Glomerular visceral epithelial cell (primary cell): ENCODE measurements at regions not wholly inside any gene's neighbourhood (a gene's known extent, or its start where the extent isn't known, plus 50 kb on each side); places are given as distances from the start of the nearest gene placed in this dataset.

Experiments used
- DNase-seq: peaks from one replicate; pipeline ENCODE4 v3.0.0-alpha.2; 2016; ENCODE audit errors: extremely low spot score

DNA sequence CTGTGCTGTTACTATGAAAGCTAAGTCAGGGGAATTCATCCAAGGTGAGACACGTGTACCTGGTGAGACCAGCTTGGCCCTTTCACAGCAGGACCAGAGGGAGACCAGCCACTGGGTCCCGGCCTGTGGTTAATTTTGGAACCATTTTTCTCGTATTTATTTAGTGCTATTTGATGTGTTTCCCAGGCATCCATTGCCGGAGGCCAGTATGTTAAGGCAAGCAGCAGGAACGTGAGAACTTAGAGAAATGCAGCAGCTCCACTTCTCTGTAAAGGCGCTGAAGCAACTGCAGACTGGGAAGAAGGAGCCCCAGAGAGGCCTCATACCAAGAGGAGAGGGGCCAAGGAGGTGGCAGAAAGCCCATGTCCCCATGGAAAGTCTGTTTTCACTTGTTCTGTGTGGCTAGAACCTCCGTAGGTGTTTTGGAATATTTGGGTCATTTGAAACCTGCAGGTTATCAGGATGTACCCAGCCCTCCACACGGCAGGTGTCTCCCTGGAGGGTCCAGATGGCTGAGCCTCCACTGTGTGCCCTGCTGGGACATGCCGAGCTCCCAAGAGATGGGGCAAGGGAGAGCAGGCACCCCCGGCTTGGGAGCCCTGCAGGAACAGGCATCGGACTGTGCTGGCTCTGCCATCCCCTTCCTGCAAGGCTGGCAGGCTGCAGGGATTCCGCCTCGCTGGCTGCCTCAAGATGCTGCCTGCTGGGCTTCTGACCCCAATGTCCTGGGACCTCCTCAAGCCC, 256.0 kb upstream of the RAB6C start:
- no peak for DNase-seq

- no peak for DNase-seq
These were observed 255.3 kb upstream of the RAB6C start for GRCh38 chr2:129724021-129724757.

GRCh38 chr2:129726216-129726615, 253.2 kb upstream of the RAB6C start:
- no peak for DNase-seq

DNA sequence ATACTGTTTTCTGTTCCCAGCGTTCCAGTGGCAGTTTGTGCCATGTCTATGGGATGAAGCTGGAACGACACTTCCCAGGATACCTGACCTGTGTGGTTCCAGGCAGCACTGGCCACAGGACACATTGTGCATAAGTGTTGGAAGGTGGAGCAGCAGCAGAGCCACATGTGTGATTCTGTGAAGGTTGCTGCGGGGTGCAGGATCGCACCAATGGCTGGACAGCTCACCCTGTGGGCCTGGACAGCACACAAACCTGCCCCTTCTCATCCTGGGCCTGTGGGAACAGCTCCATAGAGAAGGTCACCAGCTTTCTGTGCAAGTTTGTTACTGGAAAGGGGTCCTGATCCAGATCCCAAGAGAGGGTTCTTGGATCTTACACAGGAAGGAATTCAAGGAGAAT, 252.2 kb upstream of the RAB6C start:
- no peak for DNase-seq

DNA sequence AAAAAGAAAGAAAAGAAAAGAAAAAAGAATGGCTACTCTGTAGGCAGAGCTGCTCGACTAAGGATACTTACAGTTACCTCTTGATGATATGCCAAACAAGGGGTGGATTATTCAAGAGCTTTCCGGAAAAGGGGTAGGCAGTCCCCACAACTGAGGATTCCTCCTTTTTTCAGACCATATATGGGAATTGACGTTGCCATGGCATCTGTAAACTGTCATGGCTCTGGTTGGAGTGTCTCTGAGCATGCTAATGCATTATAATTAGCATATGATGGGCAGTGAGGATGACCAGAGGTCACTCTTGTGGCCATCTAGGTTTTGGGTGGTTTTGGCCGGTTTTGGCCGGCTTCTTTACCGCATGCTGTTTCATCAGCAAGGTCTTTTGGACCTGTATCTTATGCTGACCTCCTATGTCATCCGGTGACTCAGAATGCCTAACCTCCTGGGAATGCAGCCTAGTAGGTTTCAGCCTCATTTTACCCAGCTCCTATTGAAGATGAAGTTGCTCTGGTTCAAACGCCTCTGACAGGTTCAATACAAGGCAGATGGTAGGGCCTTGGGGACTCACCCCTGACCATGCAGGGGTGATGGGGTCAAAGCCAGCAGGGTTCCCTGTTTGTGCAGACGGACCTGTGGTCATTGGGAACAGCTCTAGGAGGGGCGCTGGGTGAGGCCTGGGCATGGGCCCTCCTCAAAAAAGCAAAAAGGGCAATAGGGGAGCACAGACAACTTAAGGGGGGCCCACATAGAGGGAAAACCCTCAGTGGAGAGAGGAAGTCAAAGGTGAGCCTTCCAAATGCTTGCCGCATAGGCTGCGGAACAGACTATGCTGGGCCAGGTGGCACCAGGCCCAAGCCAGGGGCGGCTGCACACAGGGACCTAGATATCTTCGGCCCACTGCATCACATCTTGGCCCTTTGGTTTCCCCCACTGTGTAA, 251.2 kb upstream of the RAB6C start:
- DNase-seq: no peak

GRCh38 chr2:129729011-129729410, 250.5 kb upstream of the RAB6C start:
- no peak for DNase-seq

DNA sequence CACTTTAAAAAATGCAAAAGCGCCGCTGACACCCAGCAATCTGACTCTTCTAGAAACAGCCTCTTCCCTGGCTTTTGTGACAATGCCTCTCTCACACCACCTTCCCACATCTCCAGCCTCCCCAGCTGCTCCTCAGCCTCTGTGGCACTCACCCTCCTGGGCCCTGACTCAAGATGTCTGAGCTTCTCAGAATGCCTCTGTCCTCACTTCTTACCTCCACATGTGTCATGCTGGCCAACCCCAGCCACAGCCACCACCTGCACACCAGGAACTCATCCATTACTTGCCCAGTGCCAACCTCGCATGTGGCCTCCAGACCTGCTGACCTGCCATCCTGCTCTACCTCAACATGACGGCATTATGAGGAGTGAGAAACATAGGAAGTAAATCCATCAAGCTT, 249.8 kb upstream of the RAB6C start:
- DNase-seq: no peak

DNA sequence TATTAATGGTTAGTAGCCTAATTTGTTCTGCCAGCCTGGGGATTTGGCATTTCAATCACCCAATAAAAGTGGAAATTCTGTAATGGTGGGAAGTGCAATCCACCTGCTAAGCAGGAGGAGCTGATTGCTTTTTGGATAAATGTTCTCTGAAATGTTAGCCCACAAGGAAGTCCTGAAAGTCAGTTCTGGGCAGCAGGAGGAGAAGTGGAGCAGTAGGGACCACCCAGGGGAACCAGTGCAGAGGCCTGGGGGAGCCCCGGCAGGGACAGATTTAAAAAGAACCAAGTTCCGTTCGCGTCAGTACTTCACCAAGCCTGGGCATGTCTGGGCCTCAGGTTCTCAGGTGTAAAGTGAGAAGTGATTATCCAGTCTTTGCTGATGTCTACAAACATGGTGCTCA, 248.5 kb upstream of the RAB6C start:
- DNase-seq: no peak

GRCh38 chr2:129731907-129732629, 247.4 kb upstream of the RAB6C start:
- no peak for DNase-seq

DNA sequence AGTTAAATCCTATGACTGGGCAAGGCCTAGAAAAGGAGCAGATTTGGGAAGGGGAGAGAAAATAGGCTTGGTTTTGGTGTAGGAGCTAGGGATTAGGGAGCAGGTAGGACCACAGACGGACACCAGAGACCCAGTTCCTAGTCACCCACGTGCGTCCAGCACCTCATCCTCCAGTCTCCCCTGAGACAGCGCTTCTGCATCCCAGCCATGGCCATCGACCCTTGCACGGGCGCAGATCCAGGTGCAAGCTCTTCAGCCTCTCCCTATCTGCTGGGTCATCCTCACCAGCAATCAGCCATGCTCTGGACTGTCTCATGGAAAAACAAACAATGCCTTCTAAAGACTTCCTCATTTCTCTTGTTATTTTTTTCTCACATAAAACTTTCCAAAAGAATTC, 246.8 kb upstream of the RAB6C start:
- DNase-seq: no peak

DNA sequence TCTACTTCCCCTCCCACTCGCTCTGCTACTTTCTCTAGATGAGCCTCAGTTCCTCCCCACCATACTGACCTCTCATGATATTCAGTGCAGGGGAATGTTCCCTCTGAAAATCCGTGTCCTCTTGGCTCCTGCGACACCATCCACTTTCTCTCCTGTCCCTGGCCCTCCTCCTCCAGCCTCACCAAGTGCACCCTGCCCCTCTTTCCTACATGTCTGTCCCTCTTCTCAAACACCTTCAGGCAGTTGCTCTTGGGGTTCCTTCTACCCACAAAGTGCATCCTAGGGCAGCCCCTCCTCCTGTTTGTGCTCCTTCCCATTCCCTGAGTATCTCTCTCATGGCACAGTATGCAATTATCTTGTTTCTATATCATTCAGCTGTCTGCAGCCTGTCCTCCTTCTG, 246.4 kb upstream of the RAB6C start:
- DNase-seq: no peak

DNA sequence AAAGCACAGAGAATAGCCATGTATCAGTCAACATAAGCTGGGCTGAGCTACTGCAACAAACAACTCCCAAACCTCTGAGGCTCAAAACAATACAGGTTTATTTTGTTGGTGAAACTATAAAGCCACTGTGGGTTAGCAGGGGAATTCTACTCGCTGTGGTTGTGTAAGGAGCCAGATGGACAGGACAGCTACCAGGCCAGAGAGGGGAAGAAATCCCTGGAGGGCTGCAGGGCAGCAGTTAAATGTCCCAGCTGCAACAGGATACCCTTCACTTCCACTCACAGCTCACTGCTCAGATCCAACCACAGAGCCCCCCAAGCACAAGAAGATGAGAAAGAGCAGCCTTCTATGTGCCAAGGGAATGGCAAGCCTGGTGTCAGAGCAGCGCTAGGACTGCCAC, 245.9 kb upstream of the RAB6C start:
- DNase-seq: no peak

GRCh38 chr2:129734343-129735034, 245.0 kb upstream of the RAB6C start:
- DNase-seq: no peak

- DNase-seq: no peak
These were observed 243.9 kb upstream of the RAB6C start for GRCh38 chr2:129735576-129735975.

DNA sequence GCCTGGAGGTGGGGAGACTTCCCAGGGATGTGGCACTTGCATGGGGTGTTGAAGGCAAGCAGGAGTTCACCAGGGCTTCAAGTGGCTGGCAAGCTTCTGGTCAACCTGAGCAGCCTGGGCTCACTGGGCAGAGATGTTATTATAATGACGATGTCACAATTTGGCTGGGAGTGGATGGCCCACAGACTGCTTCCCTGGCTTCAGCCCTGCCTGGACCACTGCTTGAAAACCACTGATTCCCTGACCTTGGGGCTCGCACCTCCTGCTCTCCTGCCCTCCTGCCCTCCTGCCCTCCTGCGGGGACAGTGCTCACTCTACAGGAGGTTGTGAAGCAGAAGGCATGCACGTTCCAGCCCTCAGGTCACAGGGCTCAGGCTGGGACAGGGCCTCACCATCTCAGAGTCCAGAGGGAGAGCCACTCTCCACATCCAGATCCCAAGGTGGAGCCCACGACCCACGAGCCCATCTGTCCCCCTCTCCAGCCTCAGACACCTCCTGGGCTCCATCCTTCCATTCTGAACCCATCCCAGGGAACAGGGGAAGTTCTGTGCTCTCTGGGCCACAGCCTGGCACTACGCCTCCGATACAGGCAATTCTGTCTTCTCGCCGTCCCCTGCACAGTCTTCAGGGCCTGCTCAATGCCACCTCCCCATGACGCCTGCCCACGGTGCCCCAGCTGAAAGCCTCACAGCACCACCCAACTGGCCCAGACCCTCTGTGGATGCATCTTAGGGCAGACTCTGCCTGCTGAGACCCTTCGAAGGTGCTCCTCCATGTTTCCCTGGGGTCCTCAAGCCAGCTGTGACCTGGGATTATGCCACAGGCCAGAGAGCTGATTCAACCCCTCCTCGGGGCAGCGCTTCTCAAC, 241.6 kb upstream of the RAB6C start:
- DNase-seq: no peak

GRCh38 chr2:129738799-129739198, 240.7 kb upstream of the RAB6C start:
- no peak for DNase-seq

DNA sequence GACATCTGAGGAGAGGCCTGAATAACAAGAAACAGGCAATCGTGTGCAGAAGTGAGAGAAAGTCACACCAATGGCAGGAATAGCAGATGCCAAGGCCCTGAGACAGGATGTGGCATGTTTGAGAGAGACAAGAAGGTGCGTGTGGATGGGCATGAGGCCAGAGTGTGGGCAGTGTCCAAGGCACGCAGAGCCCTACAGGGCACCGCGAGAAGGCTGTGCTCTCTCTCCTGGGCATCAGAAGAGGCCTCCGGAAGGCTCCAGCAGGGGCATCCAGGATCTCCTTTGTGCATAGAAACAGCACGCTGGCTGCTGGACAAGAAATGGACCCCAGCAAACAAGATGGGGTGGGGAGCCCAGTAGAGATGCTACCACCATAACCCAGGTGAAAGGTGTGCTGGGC, 239.0 kb upstream of the RAB6C start:
- no peak for DNase-seq

- no peak for DNase-seq
These were observed 238.3 kb upstream of the RAB6C start for GRCh38 chr2:129741165-129741564.

DNA sequence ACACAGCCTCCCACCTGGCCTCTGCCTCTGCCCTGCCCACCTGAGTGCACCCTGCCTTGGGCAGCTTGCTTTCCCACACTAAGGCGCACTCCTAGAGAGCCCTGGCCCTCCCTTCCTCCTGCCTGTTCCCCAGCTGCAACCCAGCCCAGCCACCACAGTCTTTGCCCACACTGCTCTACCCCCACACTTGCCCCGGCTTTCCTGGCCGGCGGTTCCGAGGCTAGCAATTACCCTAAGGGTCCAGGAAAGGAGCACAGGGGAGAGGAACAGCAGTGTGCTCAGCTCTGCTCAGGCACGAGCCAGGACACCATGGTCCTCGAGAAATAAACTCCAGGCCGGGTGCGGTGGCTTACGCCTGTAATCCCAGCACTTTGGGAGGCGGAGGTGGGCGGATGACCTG, 237.8 kb upstream of the RAB6C start:
- DNase-seq: no peak
